SK-N-SH treated with all-trans-retinoic acid at 6 μM for 48 hours (cell line): ENCODE measurements at regions not wholly inside any gene's neighbourhood (a gene's known extent, or its start where the extent isn't known, plus 50 kb on each side); places are given as distances from the start of the nearest gene placed in this dataset.

Source experiments
- ATAC-seq: fragments of 200-7000 bp; cut with Tn5 transposase; 3 replicates; pipeline ENCODE4 v1.9.1; 2020; ENCODE audit warnings: mild to moderate bottlenecking, moderate library complexity
- ARNTL ChIP-seq: fragments of 450-650 bp; formaldehyde crosslinking; IDR thresholded peaks from 2 replicates; pipeline ENCODE4 v1.5.0; 2020; ENCODE audit warnings: low read depth, mild to moderate bottlenecking, moderate library complexity, borderline replicate concordance
- BACH2 ChIP-seq: fragments of 250-450 bp; sonication (Bioruptor Pico); IDR thresholded peaks from 2 replicates; pipeline ENCODE4 v1.9.0; 2021; ENCODE audit warnings: mild to moderate bottlenecking, borderline replicate concordance
- ESRRG ChIP-seq: fragments of 250-450 bp; sonication (Bioruptor Pico); IDR thresholded peaks from 2 replicates; pipeline ENCODE4 v1.6.1; 2021; ENCODE audit warnings: mild to moderate bottlenecking
- GLIS3 ChIP-seq: fragments of 250-450 bp; sonication (Bioruptor Pico); IDR thresholded peaks from 2 replicates; pipeline ENCODE4 v1.5.0; 2020; ENCODE audit warnings: mild to moderate bottlenecking, moderate library complexity
- ISL1 ChIP-seq: fragments of 250-450 bp; sonication (Bioruptor Pico); IDR thresholded peaks from 2 replicates; pipeline ENCODE4 v2.1.2; 2022; ENCODE audit warnings: mild to moderate bottlenecking, moderate library complexity
- PPARA ChIP-seq: fragments of 250-450 bp; sonication (Bioruptor Pico); IDR thresholded peaks from 2 replicates; pipeline ENCODE4 v1.5.0; 2020; ENCODE audit warnings: mild to moderate bottlenecking, borderline replicate concordance
- RARB ChIP-seq: fragments of 250-450 bp; sonication (Bioruptor Pico); IDR thresholded peaks from 2 replicates; pipeline ENCODE4 v1.8.0; 2021; ENCODE audit warnings: mild to moderate bottlenecking, moderate library complexity
- SNAI2 ChIP-seq: fragments of 250-450 bp; sonication (Bioruptor Pico); IDR thresholded peaks from 2 replicates; pipeline ENCODE4 v1.5.0; 2020; ENCODE audit warnings: mild to moderate bottlenecking, moderate library complexity
- TCF4 ChIP-seq: fragments of 250-450 bp; sonication (Bioruptor Pico); IDR thresholded peaks from 2 replicates; pipeline ENCODE4 v1.8.0; 2021; ENCODE audit warnings: mild to moderate bottlenecking, moderate library complexity, borderline replicate concordance
- ZC3H10 ChIP-seq: fragments of 250-450 bp; sonication (Bioruptor Pico); IDR thresholded peaks from 2 replicates; pipeline ENCODE4 v1.5.1; 2021; ENCODE audit warnings: mild to moderate bottlenecking, moderate library complexity
- ZFP3 ChIP-seq: fragments of 250-450 bp; sonication (Bioruptor Pico); IDR thresholded peaks from 2 replicates; pipeline ENCODE4 v1.5.0; 2020; ENCODE audit warnings: mild to moderate bottlenecking, moderate library complexity
- ZNF565 ChIP-seq: fragments of 450-650 bp; formaldehyde crosslinking; conservative IDR thresholded peaks from 2 replicates; pipeline ENCODE4 v1.5.0; 2020; ENCODE audit warnings: low read depth, mild to moderate bottlenecking, moderate library complexity
- ZNF70 ChIP-seq: fragments of 450-650 bp; formaldehyde crosslinking; IDR thresholded peaks from 2 replicates; pipeline ENCODE4 v1.5.0; 2020; ENCODE audit warnings: mild to moderate bottlenecking, moderate library complexity
- ZNF8 ChIP-seq: fragments of 450-650 bp; formaldehyde crosslinking; IDR thresholded peaks from 2 replicates; pipeline ENCODE4 v1.5.0; 2020; ENCODE audit warnings: mild to moderate bottlenecking, moderate library complexity
- TF ChIP-seq, protein P1 (sequence below): fragments of 250-450 bp; sonication (Bioruptor Pico); IDR thresholded peaks from 2 replicates; pipeline ENCODE4 v1.5.1; 2020; ENCODE audit warnings: low read depth, mild to moderate bottlenecking, moderate library complexity
- TF ChIP-seq, protein P2 (sequence below): fragments of 250-450 bp; sonication (Bioruptor Pico); IDR thresholded peaks from 2 replicates; pipeline ENCODE4 v1.8.0; 2021; ENCODE audit warnings: low read depth, mild to moderate bottlenecking, moderate library complexity, borderline replicate concordance
- TF ChIP-seq, protein P3 (sequence below): fragments of 250-450 bp; sonication (Bioruptor Pico); IDR thresholded peaks from 2 replicates; pipeline ENCODE4 v1.5.1; 2021; ENCODE audit warnings: mild to moderate bottlenecking, moderate library complexity
- TF ChIP-seq, protein P4 (sequence below): fragments of 250-450 bp; sonication (Bioruptor Pico); IDR thresholded peaks from 2 replicates; pipeline ENCODE4 v1.5.0; 2020; ENCODE audit warnings: mild to moderate bottlenecking, moderate library complexity
- TF ChIP-seq, protein P5 (sequence below): fragments of 250-450 bp; sonication (Bioruptor Pico); IDR thresholded peaks from 2 replicates; pipeline ENCODE4 v1.8.0; 2020; ENCODE audit warnings: mild to moderate bottlenecking, moderate library complexity, borderline replicate concordance

DNA sequence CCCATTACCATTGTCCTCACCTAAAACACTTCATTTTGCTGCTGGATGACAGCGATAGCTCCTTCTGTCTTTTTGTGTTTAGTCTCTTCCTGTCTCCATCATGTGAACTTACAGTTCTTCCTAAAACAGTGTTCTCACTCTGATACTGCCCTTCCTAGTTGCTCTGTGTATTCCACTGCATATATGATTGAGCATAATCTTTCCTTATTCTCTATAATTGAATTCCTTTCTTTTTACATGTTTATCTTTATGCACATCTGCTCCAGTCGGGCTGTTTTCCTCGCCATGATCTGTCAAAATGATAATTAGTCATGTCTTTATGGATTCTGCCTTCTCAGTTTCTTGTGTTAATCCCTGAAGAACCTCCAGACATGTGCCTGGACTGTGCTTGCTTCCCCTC is 405.1 kb upstream of the SEMA6D start:
- TF ChIP-seq ZNF565 (no peak), PPARA (CRISPR knock-in tag) (no peak), SNAI2 (CRISPR knock-in tag) (no peak), ZNF70 (CRISPR knock-in tag) (no peak), TCF4 (CRISPR knock-in tag) (no peak), ESRRG (CRISPR knock-in tag) (no peak), BACH2 (CRISPR knock-in tag) (no peak), ZNF8 (CRISPR knock-in tag) (no peak)
- TF ChIP-seq, protein P1, sequence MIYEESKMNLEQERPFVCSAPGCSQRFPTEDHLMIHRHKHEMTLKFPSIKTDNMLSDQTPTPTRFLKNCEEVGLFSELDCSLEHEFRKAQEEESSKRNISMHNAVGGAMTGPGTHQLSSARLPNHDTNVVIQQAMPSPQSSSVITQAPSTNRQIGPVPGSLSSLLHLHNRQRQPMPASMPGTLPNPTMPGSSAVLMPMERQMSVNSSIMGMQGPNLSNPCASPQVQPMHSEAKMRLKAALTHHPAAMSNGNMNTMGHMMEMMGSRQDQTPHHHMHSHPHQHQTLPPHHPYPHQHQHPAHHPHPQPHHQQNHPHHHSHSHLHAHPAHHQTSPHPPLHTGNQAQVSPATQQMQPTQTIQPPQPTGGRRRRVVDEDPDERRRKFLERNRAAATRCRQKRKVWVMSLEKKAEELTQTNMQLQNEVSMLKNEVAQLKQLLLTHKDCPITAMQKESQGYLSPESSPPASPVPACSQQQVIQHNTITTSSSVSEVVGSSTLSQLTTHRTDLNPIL = no peak
- TF ChIP-seq, protein P2, sequence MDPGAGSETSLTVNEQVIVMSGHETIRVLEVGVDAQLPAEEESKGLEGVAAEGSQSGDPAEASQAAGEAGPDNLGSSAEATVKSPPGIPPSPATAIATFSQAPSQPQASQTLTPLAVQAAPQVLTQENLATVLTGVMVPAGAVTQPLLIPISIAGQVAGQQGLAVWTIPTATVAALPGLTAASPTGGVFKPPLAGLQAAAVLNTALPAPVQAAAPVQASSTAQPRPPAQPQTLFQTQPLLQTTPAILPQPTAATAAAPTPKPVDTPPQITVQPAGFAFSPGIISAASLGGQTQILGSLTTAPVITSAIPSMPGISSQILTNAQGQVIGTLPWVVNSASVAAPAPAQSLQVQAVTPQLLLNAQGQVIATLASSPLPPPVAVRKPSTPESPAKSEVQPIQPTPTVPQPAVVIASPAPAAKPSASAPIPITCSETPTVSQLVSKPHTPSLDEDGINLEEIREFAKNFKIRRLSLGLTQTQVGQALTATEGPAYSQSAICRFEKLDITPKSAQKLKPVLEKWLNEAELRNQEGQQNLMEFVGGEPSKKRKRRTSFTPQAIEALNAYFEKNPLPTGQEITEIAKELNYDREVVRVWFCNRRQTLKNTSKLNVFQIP (CRISPR knock-in tag) = no peak
- TF ChIP-seq, protein P3, sequence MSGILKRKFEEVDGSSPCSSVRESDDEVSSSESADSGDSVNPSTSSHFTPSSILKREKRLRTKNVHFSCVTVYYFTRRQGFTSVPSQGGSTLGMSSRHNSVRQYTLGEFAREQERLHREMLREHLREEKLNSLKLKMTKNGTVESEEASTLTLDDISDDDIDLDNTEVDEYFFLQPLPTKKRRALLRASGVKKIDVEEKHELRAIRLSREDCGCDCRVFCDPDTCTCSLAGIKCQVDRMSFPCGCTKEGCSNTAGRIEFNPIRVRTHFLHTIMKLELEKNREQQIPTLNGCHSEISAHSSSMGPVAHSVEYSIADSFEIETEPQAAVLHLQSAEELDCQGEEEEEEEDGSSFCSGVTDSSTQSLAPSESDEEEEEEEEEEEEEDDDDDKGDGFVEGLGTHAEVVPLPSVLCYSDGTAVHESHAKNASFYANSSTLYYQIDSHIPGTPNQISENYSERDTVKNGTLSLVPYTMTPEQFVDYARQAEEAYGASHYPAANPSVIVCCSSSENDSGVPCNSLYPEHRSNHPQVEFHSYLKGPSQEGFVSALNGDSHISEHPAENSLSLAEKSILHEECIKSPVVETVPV (CRISPR knock-in tag) = no peak
- TF ChIP-seq, protein P4, sequence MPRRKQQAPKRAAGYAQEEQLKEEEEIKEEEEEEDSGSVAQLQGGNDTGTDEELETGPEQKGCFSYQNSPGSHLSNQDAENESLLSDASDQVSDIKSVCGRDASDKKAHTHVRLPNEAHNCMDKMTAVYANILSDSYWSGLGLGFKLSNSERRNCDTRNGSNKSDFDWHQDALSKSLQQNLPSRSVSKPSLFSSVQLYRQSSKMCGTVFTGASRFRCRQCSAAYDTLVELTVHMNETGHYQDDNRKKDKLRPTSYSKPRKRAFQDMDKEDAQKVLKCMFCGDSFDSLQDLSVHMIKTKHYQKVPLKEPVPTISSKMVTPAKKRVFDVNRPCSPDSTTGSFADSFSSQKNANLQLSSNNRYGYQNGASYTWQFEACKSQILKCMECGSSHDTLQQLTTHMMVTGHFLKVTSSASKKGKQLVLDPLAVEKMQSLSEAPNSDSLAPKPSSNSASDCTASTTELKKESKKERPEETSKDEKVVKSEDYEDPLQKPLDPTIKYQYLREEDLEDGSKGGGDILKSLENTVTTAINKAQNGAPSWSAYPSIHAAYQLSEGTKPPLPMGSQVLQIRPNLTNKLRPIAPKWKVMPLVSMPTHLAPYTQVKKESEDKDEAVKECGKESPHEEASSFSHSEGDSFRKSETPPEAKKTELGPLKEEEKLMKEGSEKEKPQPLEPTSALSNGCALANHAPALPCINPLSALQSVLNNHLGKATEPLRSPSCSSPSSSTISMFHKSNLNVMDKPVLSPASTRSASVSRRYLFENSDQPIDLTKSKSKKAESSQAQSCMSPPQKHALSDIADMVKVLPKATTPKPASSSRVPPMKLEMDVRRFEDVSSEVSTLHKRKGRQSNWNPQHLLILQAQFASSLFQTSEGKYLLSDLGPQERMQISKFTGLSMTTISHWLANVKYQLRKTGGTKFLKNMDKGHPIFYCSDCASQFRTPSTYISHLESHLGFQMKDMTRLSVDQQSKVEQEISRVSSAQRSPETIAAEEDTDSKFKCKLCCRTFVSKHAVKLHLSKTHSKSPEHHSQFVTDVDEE (CRISPR knock-in tag) = no peak
- no peak for ATAC-seq

DNA sequence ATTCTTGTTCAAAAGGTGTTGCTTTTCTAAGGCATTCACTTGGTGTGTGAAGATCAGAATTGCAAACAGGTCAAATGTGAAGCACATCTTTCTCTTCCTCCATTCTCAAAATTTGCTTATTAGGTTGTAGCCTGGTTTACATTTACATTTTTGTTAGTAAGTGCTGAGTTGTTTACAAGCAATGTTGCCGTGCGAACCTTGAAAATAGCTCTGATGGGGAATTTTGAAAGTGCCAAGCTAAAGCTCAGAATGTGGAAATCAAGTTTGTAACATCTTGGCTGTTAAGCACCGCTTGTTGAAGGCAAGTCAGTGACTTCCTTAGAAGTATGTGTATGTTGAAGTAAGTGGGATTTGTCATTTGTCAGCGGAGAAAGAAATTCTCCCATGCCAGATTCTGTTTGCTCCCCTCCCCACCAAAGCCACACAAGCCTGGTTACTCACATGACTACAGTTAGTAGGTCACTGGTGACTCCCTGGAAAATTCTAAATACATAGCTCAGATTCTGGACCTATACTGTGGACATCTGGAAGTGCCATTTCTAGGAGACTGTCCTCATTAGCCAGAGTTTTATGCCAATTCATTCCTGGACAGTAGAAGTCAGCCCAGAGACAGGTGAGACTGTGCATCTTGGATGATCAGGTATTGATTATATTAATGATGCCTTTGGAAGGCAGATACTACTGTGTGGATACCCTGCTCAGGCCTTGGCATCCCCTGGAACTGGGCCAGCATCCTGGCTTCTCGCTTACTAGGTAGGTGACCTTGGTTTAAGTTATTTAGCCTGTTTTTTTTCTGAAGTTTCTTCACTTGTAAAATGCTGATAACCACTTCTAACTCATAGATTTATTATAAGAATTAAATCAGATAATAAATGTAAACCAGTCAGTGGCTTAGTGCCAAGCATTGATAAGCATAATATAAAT is 390.6 kb upstream of the SEMA6D start:
- ATAC-seq = no peak
- TF ChIP-seq, protein P1 = no peak
- TF ChIP-seq RARB (CRISPR knock-in tag) (no peak), ZC3H10 (no peak), ZNF70 (CRISPR knock-in tag) (no peak), TCF4 (CRISPR knock-in tag) (no peak), BACH2 (CRISPR knock-in tag) (no peak), GLIS3 (no peak)

DNA sequence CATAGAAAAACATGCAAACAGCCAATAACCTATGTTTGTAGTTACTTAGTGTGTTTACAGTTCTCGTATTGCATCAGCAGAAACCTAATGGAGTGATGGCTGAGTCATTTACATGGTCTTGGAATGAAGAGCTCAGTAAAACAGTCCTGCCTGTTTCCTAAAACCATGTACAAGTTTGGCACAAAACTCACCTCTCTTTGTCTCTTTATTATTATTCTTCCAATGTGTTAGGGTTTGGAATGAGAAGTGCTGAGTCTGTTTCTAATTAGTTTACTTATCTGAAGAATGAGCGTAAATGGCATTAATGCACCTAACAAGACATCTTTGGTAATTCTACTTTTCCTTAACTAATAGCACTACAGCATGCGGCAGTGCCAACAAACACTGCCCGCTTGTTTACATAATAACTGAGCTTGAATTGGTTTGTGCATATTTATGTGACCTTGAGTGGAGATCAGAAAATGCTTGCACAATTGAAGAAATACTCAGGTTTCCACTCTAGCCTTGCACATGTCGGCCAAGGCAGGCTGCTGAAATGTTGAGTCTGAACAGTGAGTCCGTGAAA is 385.4 kb upstream of the SEMA6D start:
- TF ChIP-seq ARNTL (CRISPR knock-in tag) = no peak
- TF ChIP-seq, protein P3 (CRISPR knock-in tag) = no peak
- TF ChIP-seq, protein P5, sequence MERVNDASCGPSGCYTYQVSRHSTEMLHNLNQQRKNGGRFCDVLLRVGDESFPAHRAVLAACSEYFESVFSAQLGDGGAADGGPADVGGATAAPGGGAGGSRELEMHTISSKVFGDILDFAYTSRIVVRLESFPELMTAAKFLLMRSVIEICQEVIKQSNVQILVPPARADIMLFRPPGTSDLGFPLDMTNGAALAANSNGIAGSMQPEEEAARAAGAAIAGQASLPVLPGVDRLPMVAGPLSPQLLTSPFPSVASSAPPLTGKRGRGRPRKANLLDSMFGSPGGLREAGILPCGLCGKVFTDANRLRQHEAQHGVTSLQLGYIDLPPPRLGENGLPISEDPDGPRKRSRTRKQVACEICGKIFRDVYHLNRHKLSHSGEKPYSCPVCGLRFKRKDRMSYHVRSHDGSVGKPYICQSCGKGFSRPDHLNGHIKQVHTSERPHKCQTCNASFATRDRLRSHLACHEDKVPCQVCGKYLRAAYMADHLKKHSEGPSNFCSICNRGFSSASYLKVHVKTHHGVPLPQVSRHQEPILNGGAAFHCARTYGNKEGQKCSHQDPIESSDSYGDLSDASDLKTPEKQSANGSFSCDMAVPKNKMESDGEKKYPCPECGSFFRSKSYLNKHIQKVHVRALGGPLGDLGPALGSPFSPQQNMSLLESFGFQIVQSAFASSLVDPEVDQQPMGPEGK (CRISPR knock-in tag) = no peak
- no peak for TF ChIP-seq PPARA (CRISPR knock-in tag)
- TF ChIP-seq ZFP3 (CRISPR knock-in tag) = no peak
- no peak for TF ChIP-seq ISL1 (CRISPR knock-in tag)
- ATAC-seq = no peak
